GM18907 (cell line): ENCODE measurements at regions not wholly inside any gene's neighbourhood (a gene's known extent, or its start where the extent isn't known, plus 50 kb on each side); places are given as distances from the start of the nearest gene placed in this dataset.
"Not testable (repeated sequence)": the region's sequence is repeated elsewhere in the genome, so short reads cannot be mapped to it uniquely, and the experiment has no call there.

Source experiments
- ATAC-seq: cut with Tn5 transposase; IDR thresholded peaks from one replicate; pipeline ENCODE4 v1.9.1; 2021; ENCODE audit warnings: mild to moderate bottlenecking, moderate library complexity; ENCODE audit not compliant: unreplicated experiment

DNA sequence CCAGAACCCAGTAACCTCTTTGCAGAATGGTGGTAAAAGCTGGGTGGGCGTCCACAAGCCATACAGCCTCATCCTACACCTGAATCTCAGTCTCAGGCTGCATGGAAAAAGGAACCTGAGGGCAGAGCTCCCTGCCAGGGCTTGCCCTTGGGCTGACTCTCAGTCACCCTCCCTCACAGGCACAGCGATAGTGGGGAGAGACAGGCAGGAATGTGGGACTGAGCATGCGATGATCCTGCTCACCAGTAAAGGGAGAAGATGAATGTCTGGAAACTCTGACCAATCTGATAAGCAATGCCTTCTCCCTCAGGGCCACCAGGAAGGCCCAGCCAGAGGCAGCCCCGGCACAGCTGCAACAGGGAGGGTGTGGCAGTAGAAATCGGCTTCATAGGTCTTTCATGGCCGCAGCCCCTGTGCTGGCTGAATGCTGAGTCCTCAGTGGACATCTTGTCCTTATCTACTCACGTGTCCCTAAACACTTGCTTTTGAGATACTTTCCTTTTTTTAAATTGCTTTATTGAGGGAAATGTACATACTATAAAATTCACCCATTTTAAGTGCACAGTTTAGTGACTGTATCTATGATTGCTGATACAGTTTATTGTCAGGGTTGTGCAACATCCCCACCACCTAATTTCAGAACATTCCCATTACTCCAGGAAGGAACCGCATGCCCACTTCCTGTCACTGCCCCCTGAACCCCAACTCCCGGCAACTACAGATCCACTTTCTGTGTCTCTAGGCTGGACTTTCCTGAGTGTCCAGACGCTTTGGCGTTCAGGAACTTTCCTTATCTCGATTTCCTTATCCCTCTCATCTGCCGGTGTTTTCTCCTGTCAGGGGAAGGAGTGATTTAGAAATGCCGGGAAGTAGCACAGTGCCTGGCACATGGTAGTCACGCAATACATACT, 258.1 kb downstream of the PCNX1 start:
- no peak for ATAC-seq

DNA sequence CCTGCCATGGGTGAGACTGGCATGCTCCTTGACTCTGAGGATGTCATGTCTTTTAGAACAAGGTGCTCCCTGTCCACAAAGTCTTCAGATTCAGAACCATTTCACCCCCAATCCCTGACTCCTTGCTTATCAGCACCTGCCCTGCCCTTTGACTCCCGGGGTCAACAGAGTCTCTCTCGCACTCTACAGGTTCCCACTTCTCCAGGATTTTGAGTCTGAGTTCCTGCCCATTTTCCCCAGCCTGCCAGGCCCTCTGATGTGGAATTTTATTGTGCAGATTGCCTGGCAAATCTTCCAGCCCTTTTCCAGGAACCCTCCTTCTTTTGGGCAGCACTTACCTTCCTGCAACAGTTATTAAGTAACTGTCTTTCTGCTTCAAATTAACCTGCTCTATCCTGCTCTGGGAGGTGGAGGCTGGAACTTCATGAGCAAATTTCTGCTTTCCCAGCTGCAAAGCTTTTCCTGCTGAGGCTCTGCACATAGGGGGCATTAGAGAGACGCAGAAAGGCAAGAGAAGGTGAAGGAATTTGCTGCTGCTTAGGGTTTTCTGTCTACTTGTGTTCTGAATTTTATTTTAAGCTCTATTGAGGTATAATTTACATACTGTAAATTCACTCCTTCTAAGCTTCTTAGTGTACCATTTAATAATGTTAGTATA, 259.1 kb downstream of the PCNX1 start:
- ATAC-seq, result no peak

DNA sequence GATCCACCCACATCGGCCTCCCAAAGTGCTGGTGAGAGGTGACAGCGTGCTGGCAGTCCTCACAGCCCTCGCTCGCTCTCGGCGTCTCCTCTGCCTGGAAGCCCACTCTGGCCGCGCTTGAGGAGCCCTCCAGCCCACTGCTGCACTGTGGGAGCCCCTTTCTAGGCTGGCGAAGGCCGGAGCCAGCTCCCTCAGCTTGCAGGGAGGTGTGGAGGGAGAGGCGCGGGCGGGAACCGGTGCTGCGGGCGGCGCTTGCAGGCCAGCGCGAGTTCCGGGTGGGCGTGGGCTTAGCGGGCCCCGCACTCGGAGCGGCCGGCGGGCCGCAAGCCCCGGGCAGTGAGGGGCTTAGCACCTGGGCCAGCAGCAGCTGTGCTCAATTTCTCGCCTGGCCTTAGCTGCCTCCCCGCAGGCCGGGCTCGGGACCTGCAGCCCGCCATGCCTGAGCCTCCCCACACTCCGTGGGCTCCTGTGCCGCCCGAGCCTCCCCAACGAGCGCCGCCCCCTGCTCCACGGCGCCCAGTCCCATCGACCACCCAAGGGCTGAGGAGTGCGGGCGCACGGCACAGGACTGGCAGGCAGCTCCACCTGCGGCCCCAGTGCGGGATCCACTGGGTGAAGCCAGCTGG, 260.2 kb downstream of the PCNX1 start:
- not testable (repeated sequence) for ATAC-seq

DNA sequence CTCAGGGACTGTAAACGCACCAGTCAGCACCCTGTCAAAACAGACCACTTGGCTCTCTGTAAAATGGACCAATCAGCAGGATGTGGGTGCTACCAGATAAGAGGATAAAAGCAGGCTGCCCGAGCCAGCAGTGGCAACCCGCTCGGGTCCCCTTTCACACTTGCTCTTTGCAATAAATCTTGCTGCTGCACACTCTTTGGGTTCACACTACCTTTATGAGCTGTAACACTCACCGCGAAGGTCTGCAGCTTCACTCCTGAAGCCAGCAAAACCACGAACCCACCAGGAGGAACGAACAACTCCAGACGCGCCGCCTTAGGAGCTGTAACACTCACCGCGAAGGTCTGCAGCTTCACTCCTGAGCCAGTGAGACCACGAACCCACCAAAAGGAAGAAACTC, 260.9 kb downstream of the PCNX1 start:
- not testable (repeated sequence) for ATAC-seq

DNA sequence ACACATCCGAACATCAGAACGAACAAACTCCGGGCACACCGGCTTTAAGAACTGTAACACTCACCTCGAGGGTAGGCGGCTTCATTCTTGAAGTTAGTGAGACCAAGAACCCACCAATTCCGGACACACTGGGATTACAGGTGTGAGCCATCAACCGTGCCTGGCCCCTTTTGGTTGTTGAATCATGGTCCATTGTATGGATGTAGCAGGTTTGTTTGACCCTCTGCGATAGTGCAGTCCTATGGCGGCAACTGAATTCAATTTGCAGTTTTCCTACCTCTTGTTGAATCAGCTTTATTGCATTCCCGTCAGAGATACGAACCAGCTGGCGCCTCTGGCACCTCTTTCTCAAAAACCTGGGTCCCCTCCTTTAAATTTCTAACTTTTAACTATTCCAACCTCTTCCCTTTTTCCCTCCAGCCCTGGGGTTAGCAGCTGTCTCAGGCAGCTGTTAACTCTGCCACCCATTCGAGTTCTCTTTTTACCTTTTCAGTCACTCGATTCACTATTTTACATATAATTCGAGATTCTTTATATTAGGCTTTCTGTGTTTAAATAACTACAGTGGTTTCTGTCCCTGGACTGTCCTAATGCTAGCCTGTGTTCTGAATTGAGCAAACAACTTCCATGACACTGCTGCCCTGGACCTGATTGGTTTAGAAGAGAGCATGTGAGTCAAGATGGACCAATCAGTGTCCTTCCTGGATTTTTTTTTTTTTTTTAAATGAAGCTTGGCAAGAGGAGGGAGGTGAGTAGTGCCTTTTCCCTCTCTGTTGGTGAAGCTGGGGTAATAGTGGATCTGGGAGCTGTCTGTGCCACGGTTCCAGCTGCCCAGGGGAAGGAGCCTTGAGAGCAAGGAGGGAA, 261.5 kb downstream of the PCNX1 start:
- ATAC-seq, result no peak

DNA sequence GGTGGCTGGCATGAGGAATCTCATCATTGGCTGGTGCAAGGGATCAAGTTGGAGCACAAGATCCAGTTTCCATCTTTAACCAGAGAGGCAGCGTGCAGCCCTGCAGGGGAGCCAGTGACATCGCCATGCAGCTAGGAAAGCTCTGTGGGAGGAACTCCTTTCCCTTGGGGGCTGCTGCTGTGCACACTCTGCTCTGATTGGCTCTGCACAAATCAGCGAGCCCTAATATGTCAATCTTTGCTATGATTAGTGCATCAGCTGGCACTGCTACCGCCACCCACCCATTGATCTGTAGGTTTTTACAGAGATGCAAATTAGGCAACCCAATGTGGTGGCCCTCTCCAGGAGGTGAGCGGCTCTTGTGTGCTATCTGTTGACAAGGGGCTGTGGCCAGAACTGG, 262.6 kb downstream of the PCNX1 start:
- no peak for ATAC-seq

DNA sequence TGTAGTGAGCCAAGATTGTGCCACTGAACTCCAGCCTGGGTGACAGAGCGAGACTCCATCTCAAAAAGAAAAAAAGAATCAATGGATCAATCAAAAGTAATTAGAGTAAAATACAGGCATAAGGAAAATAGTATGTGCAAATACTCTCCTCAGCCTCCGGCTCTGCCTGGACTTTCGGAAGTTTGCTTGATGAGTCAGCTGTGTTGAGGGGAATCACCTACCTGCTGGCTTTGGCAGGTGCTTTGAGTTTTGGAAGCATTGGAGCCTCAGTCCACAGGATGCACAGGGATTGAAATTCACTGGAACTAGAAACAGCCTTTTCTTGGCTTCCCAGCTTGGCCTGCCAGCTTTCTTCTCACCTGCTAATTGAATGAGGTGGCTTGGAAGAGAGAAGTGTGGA, 268.2 kb downstream of the PCNX1 start:
- no peak for ATAC-seq

DNA sequence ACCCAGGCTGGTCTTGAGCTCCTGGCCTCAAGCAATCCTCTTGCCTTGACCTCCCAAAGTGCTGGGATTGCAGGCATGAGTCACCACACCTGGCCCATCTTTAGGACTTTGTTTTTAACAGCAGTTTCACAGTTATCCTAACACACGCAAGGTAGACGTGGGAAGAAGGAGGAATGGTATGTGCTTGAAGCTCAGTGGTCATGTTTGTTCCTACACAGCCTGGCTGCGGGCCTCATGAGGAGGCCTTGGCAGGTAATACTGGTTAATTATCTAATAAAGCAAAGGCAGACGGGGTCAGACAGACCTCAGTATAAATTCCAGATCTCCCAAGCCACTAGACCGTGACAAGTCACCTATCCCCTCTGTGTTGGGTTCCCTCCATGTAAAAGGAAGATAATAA, 271.8 kb downstream of the PCNX1 start:
- no peak for ATAC-seq

DNA sequence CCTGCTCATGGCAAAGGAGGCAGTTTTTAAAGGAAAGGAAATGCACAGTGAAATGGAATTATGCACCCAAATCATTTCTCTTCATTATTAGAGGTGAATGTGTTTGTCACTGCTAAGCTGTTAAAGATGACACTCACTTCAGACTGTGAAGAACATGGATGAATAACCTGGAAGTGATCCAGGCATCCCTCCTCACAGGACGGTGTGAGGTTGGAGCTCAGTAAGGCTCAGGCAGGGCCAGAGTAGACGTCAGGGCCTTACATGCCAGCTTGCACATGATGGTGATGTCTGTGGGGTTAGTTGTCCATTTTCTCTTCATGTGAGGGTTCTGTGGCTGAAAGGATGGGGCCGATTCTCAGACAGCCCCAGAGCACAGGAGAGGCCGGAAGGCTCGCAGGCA, 273.1 kb downstream of the PCNX1 start:
- no peak for ATAC-seq

DNA sequence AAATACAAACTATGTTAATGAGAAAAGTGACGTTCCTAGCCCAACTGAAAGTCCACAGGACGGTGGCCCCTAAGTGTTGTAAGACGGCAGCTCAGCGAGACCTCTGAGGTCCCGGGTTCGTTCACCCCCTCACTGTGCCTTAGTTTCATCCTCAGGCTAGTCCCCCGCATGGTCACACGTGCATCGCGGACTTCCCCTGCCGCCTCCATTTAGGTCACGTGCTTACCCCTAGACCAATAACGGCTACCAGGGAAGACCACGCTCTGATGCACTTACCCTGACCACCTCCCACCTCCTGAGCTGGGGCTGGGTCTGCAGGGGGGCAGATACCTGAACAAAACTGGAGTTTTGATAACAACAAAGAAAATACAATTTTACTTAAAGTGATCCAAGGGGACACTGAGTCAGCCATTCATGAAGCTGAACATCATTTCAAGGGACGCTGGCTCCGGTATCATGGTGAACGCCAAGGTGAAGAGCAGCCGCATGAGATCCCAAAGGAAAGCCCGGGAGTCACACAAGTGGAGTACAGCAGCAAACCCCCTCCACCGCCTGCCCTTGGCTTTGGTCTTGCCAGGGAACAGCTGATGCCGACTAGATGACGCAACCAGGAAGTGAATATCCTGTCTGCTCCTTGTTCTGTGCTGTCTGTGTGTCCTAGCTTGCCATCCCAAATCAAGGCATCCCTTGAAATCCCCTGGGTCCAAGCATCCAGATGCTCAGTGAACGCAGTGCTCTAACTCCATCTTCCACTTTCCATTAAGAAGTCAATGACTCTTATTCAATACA, 274.1 kb downstream of the PCNX1 start:
- no peak for ATAC-seq

DNA sequence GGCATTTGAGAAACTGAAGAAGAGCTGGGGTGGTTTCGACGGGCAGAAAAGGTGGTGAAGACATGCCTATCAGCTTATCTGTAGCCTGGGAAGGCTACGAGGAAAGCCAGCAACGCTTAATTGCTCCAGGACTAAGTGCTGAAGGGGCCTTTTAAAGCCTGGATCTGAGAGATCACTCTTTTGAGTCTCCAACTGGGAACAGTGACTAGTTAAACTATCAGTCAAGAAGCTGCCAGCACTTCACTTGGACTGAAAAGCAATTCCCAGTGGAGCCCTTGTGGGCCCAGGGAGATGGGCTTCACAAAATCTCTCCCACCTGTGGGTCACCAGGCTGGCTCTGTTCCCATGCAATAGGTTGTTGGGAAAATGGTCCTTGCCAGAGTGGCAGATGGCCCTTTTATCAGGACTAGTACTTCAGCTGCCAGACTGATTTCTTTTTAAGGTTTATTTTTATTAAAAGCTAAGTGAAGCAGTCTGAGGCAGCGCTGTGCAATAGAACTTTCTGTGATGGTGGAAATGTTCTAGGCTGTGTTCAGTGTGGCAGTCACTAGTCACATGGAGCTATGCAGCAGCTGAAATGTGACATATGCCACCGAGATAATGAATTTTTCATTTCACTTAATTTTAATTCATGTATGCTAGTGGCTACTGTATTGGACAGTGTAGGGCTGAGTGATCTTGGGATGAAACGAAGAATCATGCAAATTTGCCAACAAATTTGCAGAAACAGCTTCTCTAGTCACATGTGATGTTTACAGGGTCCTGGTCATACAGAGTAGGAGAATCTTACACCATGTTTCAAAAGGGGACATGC, 276.8 kb downstream of the PCNX1 start:
- ATAC-seq, result no peak

DNA sequence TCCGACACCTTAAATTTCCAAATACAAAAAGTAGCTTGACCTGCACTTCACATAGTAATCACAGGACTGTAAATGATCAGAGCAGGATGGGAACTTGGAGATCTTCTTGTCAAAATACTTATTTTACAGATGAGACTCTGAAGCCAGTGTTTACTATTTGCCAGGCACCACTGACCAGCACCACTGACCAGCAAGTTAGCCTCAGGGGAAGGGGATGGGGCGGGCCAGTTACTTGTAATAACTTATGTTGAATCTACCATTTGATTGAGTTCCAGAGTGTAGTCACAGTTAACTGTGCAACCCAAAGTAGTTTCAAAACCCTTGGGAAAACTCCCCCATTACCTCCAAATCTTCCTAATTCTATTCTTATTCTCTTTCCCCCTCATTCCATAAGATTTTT, 278.4 kb downstream of the PCNX1 start:
- no peak for ATAC-seq

DNA sequence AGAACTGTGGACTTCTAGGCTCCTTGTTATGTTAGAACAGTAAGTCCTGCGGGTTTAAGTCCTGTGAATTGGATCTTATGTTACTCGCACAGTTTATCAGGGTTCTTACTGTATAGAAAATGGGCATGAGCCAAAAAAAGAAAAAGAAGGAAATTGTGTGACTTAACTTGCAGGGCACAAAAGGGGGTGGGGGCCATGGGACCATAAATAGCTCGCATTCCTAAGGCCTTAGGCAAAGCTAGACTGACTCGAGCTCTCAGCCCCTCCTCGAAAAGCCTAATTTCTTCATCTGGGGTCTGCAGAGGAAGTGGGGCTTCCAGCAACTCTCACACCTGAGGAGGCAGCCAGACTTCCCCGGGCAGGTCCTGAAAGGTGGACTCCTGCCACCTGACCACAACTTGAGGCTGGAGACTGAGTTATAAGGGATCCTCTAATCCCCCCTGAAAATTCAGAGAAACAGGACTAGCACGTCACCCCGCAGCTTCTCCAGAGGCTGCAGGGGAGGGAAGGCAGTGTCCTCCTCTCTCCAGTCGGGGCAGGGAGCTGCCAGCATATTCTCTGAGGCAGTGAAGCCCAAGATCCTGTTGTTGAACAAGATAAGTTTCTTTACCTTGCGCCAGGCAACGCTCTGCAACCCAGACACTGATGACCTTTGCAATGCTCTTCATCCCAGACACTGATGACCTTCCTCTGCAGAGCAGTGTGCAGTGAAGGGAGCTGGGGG, 280.5 kb downstream of the PCNX1 start:
- no peak for ATAC-seq

DNA sequence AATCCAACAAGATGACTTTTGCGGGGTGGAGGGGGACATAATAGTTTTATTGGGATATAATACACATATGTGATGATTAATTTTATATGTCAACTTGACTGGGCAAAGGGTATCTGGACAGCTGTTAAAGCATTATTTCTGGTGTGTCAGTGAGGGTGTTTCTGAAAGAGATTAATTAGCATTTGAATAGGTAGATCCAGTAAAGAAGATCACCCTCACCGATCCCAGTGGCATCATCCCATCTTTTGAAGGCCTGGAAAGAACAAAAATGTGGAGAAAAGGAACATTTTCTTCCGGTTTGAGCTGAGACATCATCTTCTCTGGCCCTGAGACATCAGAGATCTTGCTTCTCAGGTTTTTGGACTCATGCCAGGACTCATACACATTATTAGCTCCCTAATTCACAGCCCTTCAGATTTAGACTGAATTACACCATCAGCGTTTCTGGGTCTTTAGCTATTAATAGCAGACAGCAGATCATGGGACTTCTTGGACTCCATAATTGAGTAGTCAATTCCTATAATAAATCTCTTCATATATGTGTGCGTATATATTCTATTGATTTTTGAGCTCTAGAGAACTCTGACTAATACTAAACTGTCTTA, 283.6 kb downstream of the PCNX1 start:
- ATAC-seq, result no peak

DNA sequence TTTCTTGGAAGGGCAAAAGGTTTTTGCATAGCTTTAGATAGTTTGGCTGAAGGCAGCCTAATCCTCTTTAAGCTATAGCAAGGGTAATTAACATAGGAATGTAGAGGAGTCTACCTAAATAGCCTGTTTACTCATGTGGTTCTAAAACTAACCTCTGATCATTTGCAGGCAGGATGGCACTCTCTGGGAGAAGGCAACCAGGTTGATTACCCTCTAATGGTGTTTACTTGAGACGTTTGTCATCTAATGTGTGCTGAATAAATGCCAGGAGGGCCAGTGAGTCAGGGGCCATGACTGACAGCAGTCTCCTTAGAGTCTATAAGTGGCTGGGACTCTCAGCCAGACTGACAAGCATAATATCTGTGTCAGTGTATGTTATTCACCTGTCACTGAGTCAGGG, 286.4 kb downstream of the PCNX1 start:
- ATAC-seq, result no peak

DNA sequence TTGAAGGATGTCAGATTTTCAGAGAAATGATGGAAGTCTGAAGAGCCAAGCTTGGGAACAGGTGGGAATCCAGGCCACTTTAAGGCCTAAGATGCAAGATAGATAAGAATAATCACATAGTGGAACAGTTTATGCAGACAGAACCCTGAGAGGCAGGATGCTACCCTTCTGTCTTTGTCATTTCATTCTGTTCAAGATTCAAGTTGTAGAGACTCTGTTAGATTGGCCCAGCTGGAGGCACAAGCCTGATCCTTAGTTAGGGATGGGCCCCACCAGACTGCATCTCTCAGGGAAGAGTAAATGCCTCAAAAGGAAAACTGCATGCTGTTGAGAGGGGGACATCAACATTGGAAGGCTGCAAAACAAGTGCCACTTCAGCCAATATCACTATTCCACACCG, 287.0 kb downstream of the PCNX1 start:
- ATAC-seq, result no peak

DNA sequence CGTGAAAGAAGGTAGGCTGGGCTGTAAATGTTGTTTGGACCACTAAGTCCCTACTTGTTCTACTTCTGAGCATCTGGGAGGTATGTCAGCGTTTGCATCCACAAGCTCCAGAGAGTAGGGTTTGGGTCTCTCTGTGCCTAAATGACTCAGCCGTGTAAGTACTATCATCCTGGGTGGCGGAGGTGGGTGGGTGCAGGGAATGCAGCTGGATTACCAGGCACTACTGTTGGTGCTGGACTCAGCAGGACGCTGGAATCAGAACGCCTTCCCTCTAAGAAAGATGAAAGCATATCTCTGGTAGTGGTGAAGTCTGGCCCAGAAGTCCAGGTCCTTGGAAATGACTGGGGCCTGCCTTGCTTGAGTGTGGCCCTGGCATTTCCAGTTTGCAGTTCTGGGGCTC, 289.7 kb downstream of the PCNX1 start:
- ATAC-seq, result no peak

DNA sequence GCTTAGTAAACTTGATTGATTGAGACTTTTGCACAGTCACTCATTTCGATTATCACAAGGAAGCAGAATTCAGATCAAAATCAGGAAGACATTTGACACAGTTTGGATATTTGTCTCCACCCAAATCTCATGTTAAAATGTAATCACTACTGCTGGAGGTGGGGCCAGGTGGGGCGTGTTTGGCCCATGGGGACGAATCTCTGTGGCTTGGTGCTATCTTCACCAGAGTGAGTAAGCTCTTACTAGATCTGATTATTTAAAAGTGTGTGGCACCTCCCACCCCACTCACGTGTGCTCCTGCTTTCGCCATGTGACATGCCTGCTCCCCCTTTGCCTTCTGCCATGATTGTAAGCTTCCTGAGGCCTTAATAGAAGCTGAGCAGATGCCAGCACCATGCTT, 291.4 kb downstream of the PCNX1 start:
- no peak for ATAC-seq
